LNCAP (cell line): ENCODE measurements at regions not wholly inside any gene's neighbourhood (a gene's known extent, or its start where the extent isn't known, plus 50 kb on each side); places are given as distances from the start of the nearest gene placed in this dataset.

ENCODE experiments used
- TF ChIP-seq, protein P1 (sequence below): fragments of 450-650 bp; IDR thresholded peaks from 2 replicates; pipeline ENCODE4 v1.5.1; 2017; ENCODE audit warnings: mild to moderate bottlenecking

DNA sequence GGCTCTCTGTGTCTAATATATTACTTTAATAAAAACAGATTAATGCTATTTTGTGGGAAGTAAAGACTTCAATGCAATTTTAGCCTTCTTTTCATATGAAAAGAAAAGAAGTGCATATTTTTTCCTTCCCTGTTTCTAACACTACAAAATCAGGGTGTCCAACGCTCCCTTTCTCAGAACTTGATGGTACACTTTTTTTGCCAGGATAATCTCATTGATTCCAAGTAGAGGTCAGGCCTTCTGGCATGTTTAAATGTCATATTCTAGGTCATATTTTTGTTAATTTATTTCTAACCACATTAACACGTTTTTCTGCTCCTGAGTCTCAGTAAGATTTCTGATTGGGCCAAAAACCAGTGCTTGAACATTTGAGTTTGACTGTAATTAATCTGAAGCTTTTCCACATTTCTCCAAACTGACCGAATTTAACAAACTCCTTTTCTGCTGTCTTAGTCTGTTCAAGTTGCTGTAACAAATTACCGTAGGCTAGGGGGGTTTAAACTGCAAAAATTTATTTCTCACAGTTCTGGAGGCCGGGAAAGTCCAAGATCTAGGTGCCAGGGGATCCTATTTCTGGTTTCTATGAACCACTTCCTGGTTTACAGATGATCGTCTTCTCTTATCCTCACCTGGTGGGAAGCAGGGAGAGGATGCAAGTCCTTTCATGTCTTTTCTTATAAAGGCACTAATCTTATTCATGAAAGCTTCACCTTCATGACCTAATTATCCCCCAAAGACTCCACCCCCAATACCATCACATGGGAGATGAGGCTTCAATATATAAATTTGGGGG lies 63.2 kb upstream of the ELL2 start:
- TF ChIP-seq, protein P1, sequence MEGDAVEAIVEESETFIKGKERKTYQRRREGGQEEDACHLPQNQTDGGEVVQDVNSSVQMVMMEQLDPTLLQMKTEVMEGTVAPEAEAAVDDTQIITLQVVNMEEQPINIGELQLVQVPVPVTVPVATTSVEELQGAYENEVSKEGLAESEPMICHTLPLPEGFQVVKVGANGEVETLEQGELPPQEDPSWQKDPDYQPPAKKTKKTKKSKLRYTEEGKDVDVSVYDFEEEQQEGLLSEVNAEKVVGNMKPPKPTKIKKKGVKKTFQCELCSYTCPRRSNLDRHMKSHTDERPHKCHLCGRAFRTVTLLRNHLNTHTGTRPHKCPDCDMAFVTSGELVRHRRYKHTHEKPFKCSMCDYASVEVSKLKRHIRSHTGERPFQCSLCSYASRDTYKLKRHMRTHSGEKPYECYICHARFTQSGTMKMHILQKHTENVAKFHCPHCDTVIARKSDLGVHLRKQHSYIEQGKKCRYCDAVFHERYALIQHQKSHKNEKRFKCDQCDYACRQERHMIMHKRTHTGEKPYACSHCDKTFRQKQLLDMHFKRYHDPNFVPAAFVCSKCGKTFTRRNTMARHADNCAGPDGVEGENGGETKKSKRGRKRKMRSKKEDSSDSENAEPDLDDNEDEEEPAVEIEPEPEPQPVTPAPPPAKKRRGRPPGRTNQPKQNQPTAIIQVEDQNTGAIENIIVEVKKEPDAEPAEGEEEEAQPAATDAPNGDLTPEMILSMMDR, result no peak

DNA sequence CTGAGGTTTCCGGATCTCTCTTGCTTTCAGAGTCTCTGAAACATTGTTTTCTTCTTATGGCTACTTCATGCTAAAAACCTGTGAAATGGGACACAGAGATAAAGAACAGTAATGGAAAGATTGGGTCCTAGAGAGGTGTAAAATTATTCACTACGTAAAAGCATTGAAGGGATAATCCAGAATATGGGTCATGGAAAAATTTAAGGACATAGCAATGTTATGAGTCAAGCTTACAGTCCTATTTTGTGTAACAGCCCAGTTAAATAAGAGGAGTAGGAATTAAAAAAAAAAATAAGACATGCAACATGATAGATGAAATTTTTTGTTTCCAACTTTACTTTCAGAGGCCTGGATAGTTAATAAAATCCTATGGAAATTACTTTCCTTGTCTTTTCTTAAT lies 61.9 kb upstream of the ELL2 start:
- TF ChIP-seq, protein P1, result no peak

DNA sequence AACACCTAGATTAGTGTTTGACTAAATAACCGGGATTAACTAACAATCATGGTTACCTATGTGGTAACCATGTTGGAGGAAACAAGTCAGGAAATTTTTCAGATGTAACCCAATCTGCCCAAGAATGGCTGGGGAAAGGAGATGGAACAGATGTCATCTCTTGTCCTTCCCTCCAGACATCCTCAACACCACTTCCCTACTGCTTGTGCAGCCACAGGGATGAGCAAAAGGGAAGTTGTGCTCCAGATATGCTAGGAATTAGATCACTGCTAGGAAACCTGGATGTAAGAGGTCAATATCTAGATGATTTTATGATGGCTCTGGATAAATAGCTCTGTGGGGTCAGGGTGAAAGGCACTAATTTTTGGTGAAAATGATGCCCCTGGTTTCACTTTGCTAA lies 61.3 kb upstream of the ELL2 start:
- TF ChIP-seq, protein P1, result no peak

DNA sequence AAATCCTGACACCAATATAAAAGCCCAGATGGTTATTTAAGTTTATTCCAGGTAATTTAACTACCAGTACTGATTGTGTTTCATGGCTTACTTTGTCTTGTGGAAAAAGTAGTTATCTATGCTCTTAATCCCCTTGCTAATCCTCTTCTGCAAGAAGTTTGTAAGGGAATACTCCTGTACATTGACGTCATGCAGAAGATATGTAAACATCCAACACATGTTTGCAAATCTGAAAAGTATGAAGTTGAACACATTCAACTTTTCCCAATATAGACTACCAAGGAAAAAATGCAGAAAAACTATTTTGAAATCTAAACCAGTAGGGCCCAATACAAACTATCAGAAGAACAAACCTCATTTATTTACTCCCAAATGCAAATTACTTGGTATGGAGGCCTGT lies 56.3 kb upstream of the ELL2 start:
- TF ChIP-seq, protein P1, result no peak

DNA sequence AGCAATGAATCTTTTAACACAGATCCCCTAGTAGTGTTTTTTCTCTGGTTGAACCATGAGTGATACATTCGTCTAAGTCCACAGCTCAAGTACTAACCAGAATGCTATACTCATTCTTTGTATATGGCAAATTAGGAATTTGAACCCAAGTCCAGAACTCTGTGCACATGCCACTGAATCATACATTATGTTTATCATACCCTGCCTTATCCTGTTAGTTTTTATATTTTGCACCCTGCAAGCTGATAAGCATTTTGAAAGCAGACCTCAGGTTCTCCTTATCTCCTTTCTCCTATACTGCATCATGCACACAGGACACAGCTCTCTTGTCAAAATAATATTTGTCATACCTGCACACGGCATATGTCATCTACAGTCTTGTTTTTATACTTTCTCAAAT lies 54.6 kb upstream of the ELL2 start:
- TF ChIP-seq, protein P1, result no peak

DNA sequence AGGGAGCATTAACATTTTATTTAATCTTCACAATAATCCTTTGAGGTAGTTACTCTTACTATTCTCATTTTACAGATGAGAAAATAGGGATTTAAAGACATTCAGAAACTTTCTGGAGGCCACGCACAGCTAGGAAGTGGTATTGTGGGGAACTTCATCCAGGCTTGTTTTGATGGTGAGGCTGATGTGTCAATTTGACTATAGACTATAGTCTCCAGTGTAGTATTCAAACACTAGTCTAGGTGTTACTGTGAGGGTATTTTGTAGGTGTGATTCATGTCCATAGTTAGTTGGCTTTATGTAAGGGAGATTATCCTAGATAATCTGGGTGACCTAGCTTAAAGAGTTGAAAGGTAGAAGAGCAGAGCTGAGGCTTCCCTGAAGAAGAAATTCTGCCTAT lies 54.1 kb upstream of the ELL2 start:
- TF ChIP-seq, protein P1, result no peak

DNA sequence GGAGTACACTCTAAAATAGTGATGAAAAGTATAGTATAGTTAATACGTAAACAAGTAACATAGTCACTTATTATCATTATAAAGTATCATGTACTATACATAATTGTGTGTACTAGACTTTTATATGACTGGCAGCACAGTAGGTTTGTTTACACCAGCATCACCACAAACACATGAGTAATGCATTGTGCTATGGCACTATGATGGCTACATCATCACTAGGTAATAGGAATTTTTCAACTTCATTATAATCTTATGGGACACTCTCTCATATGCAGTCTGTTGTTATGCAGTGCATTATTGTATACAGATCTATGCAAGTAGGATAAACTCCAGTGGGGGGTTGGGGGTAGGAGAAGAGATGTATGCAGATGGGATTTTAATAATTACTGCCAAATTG lies 52.7 kb upstream of the ELL2 start:
- TF ChIP-seq, protein P1, result no peak

DNA sequence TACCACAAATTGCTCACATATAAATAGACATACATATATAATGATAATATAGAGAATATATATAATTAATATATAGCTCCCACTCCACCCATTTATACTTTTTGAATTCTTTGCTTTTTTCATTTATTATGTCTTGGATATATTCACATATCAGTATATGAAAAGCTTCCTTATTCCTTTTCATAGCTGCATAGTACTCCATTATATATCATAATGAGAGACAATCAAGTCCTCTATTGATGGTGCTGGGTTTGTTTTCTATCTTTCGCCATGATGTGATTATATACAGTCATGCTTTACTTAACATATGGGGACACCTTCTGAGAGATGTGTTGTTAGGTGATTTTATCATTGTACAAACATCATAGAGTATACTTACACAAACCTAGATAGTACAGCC lies 51.6 kb upstream of the ELL2 start:
- TF ChIP-seq, protein P1, result no peak
